GM21576 (cell line): ENCODE measurements at regions not wholly inside any gene's neighbourhood (a gene's known extent, or its start where the extent isn't known, plus 50 kb on each side); places are given as distances from the start of the nearest gene placed in this dataset.
"Not testable (repeated sequence)": the region's sequence is repeated elsewhere in the genome, so short reads cannot be mapped to it uniquely, and the experiment has no call there.

ENCODE experiments used
- ATAC-seq: cut with Tn5 transposase; IDR thresholded peaks from one replicate; pipeline ENCODE4 v1.9.1; 2021; ENCODE audit warnings: mild to moderate bottlenecking, moderate library complexity; ENCODE audit not compliant: unreplicated experiment

DNA sequence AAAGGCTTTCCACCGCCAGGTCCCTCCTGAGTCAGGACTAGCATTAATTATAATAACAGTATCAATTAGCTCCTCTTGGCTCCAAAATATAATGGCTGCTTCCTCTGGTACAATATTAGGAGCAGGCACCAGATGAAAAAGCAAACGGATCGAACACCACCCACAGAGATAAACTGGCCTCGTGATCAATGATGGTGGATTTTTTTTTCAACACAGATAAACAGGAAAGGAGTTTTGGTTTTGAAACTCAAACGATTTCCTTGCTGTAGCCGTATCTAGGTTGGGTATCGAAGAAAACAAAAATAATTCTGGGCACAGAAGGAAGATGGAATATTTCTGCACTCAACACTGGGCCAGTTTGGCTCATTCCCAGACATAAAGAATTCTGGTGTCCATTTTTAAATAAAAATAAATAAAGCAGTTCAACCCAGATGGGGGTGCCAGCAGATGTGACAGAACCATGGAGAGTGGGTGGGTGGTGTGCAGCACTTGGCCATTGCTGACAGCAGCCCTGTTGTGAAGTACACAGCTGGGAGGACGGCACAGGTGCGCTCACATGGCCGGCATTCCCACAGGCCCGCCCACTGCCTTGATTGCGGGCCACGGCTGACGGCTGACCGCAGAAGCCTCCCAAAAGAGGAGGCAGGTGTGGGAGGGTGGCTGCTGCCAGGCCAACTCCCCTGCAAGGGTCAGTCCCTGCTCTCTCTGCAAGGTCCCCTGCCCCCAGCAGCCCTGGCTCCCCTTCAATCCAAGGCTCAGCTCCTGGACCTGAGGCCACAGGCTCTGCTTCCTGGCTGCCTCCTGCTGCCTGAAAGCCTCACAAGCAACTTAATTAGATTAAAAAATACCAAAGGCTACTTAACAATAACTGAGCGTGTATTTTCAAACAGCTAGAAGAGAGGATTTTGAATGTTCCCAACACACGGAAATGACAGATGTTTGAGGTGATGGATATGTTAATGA, 351.9 kb upstream of the ID2 start:
- ATAC-seq: no peak

- no peak for ATAC-seq
Measured at GRCh38 chr2:8331068-8331467, 350.8 kb upstream of the ID2 start.

- ATAC-seq: no peak
Measured at GRCh38 chr2:8332646-8333045, 349.2 kb upstream of the ID2 start.

GRCh38 chr2:8333177-8333831, 348.6 kb upstream of the ID2 start:
- ATAC-seq: no peak

DNA sequence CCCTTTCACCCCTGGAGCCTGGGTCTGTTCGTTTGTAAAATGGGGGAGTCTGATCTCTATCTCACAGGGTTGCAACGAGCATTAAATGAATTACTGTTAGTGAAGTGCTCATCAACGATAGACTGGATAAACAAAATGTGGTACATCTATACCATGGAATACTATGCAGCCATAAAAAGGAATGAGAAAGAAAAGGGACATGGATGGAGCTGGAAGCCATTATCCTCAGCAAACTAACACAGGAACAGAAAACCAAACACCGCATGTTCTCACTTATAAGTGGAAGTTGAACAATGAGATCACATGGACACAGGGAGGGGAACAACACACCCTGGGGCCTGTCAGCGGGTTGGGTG, 348.0 kb upstream of the ID2 start:
- not testable (repeated sequence) for ATAC-seq

GRCh38 chr2:8334866-8335325, 347.0 kb upstream of the ID2 start:
- no peak for ATAC-seq

DNA sequence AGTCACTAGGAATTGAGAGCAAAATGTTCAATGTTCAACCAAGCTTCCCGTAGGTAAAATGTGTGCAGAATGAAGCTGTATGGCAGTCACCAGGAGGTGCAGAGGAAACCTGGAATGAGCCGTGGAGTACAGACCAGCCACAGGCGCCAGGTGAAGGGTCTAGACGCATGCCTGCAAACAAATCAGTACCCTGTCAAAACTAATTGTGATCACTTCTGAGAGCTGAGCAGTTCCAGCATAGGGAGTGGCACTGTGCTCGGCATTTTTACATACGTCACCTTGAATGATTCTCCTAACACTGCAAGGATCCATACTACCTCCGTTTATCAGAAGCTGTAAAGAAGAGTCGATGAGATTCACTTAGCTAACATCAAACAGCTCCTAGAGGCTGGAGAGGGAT, 346.1 kb upstream of the ID2 start:
- ATAC-seq: no peak

GRCh38 chr2:8337321-8337720, 344.5 kb upstream of the ID2 start:
- no peak for ATAC-seq

- no peak for ATAC-seq
Measured at GRCh38 chr2:8342407-8342806, 339.4 kb upstream of the ID2 start.

DNA sequence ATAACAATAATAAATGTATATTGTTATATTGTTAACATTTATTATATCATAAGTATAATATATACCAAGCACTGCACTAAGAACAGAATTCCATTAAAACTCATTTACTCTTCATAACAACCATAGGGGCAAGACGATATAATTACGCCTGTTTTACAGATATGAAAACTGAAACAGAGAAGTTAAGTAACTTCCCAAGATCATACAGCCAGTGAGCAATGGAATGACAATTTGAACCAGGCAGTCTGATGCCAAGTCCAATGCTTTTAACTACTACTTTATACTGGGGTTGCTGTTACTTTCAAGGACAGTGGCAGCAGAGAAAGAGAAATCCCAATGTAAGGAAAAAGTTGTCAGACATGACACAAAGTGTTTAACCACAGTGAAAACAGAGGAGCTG, 338.8 kb upstream of the ID2 start:
- no peak for ATAC-seq

- no peak for ATAC-seq
Measured at GRCh38 chr2:8344144-8345097, 337.4 kb upstream of the ID2 start.

GRCh38 chr2:8345200-8345599, 336.7 kb upstream of the ID2 start:
- ATAC-seq: no peak

- ATAC-seq: no peak
Measured at GRCh38 chr2:8346208-8346607, 335.6 kb upstream of the ID2 start.

- ATAC-seq: no peak
Measured at GRCh38 chr2:8346706-8347430, 335.0 kb upstream of the ID2 start.

DNA sequence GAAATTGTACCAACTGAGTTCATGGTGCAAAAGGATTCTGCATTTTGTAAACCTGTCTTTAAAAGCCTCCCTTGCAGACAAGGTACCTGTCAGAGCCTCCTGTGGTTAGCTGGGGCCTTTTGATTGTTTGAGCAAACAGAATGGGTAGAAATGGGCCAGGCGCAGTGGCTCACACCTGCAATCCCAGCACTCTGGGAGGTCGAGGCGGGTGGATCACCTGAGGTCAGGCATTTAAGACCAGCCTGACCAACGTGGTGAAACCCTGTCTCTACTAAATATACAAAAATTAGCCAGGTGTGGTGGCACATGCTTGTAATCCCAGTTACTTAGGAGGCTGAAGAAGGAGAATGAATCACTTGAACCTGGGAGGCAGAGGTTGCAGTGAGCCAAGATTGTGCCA, 332.9 kb upstream of the ID2 start:
- ATAC-seq: not testable (repeated sequence)

- no peak for ATAC-seq
Measured at GRCh38 chr2:8352296-8352695, 329.6 kb upstream of the ID2 start.

- ATAC-seq: no peak
Measured at GRCh38 chr2:8352989-8353388, 328.9 kb upstream of the ID2 start.

- ATAC-seq: no peak
Measured at GRCh38 chr2:8355102-8355859, 326.6 kb upstream of the ID2 start.

DNA sequence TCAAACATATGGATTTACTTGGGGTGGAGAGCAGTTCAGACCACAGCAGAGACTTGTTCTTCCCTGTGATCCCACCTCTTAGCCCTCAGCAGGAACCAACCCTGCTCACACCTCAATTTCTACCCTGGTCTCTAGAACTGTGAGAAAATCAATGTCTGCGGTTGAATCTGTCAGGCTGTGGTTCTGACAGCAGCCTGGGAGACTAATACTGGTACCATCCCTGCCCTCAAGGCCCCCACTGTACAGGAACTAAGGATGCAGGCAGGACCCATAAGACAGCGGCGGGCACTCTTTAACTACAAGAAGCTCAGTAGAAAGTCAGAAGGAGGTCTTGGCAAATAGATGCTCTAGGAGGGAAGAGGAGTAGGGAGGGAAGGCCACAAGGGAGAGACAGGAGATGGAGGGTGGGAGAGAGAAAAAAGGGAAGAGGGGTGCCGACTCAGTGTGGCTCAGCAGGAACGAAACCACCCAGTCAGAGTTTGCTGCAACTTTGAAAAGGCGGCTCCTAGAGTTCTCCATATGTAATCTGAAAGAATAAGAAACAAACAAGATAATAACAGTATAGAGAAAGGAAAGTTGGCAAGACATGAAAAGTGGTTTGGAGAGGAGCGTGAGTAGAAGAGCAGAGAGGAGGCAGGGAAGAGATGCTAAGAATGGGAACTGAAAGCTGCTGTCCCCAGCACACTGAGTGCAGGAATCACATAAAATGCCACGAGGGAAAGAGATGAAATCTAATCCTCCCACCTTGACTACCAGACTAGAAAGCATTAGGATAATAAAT, 323.9 kb upstream of the ID2 start:
- ATAC-seq: no peak
